Tibial nerve (tissue), 4 donors: ENCODE measurements at regions not wholly inside any gene's neighbourhood (a gene's known extent, or its start where the extent isn't known, plus 50 kb on each side); places are given as distances from the start of the nearest gene placed in this dataset.

Source experiments
- EP300 ChIP-seq, 2 donors: sonication (generic); formaldehyde crosslinking; IDR thresholded peaks; one replicate each; pipeline ENCODE4 v1.6.1; 2017; ENCODE audit warnings: antibody characterized with exemption in 2 of 2, mild to moderate bottlenecking in 1 of 2
- TF ChIP-seq, protein P1 (sequence below), 5 experiments: fragments of 200-600 bp in 3 of 5; fragments of 450-650 bp in 2 of 5; sonication (generic) in 3 of 5; IDR thresholded peaks; one replicate each; pipeline ENCODE4 v1.5.1; 2016 to 2019; ENCODE audit warnings: antibody characterized with exemption in 5 of 5, mild to moderate bottlenecking in 3 of 5, moderate library complexity in 2 of 5

DNA sequence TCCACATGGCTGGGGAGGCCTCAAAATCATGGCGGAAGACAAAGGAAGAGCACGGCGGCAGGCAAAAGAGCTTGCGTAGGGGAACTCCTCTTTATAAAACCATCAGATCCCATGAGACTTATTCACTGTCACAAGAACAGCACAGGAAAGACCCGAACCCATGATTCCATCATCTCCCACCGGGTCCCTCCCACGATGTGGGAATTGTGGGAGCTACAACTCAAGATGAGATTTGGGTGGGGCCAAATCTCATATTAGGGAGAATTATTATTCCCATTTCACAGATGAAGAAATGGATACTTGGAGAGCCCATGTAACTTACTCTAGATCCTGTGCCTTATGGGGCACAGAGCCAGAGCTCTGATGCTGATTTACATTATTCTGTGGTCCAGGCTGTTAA, 322.6 kb downstream of the PCNX1 start:
- TF ChIP-seq, protein P1, sequence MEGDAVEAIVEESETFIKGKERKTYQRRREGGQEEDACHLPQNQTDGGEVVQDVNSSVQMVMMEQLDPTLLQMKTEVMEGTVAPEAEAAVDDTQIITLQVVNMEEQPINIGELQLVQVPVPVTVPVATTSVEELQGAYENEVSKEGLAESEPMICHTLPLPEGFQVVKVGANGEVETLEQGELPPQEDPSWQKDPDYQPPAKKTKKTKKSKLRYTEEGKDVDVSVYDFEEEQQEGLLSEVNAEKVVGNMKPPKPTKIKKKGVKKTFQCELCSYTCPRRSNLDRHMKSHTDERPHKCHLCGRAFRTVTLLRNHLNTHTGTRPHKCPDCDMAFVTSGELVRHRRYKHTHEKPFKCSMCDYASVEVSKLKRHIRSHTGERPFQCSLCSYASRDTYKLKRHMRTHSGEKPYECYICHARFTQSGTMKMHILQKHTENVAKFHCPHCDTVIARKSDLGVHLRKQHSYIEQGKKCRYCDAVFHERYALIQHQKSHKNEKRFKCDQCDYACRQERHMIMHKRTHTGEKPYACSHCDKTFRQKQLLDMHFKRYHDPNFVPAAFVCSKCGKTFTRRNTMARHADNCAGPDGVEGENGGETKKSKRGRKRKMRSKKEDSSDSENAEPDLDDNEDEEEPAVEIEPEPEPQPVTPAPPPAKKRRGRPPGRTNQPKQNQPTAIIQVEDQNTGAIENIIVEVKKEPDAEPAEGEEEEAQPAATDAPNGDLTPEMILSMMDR (IDR thresholded peaks at IDR 0.05): no peak
- no peak for TF ChIP-seq EP300 (IDR thresholded peaks at IDR 0.05)
